ENCODE measurements at regions not wholly inside any gene's neighbourhood (a gene's known extent, or its start where the extent isn't known, plus 50 kb on each side); places are given as distances from the start of the nearest gene placed in this dataset.

GRCh38 chr5:146940295-146940694, 61.7 kb upstream of the PPP2R2B start:
- Mint-ChIP-seq H3K36me3 (no peaks in the 10 kb centered on the region), H3K9me3 (no peaks in the 10 kb centered on the region), H3K27ac (no peak overlapping the region)
- DNase-seq (ENCODE audit: low spot score in 2 of 2) (no peak), ATAC-seq (no peak)

GRCh38 chr5:146944019-146944418, 65.5 kb upstream of the PPP2R2B start:
- ATAC-seq (no peak), DNase-seq (ENCODE audit: low spot score in 2 of 2) (no peak)
- Mint-ChIP-seq H3K27ac (peak overlapping the region in 1 of 2 donors; percentile 40), H3K9me3 (no peaks in the 10 kb centered on the region), H3K36me3 (no peaks in the 10 kb centered on the region)

- Mint-ChIP-seq H3K36me3 (no peaks in the 10 kb centered on the region), H3K9me3 (no peaks in the 10 kb centered on the region), H3K27ac (no peak overlapping the region)
- DNase-seq (ENCODE audit: low spot score in 2 of 2) (no peak), ATAC-seq (no peak)
These were observed 66.4 kb upstream of the PPP2R2B start for GRCh38 chr5:146944764-146945616.

GRCh38 chr5:146945617-146946084, 67.1 kb upstream of the PPP2R2B start:
- Mint-ChIP-seq H3K9me3 (no peaks in the 10 kb centered on the region), H3K27ac (no peak overlapping the region), H3K36me3 (no peaks in the 10 kb centered on the region)
- ATAC-seq (no peak), DNase-seq (ENCODE audit: low spot score in 2 of 2) (no peak)

- H3K27ac Mint-ChIP-seq: no peak overlapping the region
- ATAC-seq: no peak
- DNase-seq (ENCODE audit: low spot score in 2 of 2): peak in 1 of 2 donors; percentile 7
- no peaks in the 10 kb centered on the region for H3K36me3 Mint-ChIP-seq
- no peaks in the 10 kb centered on the region for H3K9me3 Mint-ChIP-seq
These were observed 68.8 kb upstream of the PPP2R2B start for GRCh38 chr5:146947181-146947941.

- no peaks in the 10 kb centered on the region for H3K36me3 Mint-ChIP-seq
- ATAC-seq: no peak
- no peak for DNase-seq (ENCODE audit: low spot score in 2 of 2)
- H3K9me3 Mint-ChIP-seq: no peaks in the 10 kb centered on the region
- H3K27ac Mint-ChIP-seq: no peak overlapping the region
These were observed 70.1 kb upstream of the PPP2R2B start for GRCh38 chr5:146948666-146949065.

GRCh38 chr5:146952168-146952567, 73.6 kb upstream of the PPP2R2B start:
- DNase-seq (ENCODE audit: low spot score in 2 of 2) (no peak), ATAC-seq (no peak)
- H3K9me3 Mint-ChIP-seq: no peaks in the 10 kb centered on the region
- no peaks in the 10 kb centered on the region for H3K36me3 Mint-ChIP-seq
- no peak overlapping the region for H3K27ac Mint-ChIP-seq

- H3K36me3 Mint-ChIP-seq: no peaks in the 10 kb centered on the region
- ATAC-seq (no peak), DNase-seq (ENCODE audit: low spot score in 2 of 2) (no peak)
- H3K27ac Mint-ChIP-seq: no peak overlapping the region
- no peaks in the 10 kb centered on the region for H3K9me3 Mint-ChIP-seq
These were observed 77.7 kb upstream of the PPP2R2B start for GRCh38 chr5:146956217-146956616.

GRCh38 chr5:146959360-146959759, 80.8 kb upstream of the PPP2R2B start:
- no peak for ATAC-seq
- Mint-ChIP-seq H3K36me3 (no peaks in the 10 kb centered on the region), H3K9me3 (no peaks in the 10 kb centered on the region), H3K27ac (no peak overlapping the region)
- no peak for DNase-seq (ENCODE audit: low spot score in 2 of 2)

GRCh38 chr5:146962801-146963355, 84.3 kb upstream of the PPP2R2B start:
- DNase-seq (ENCODE audit: low spot score in 2 of 2) (no peak), ATAC-seq (no peak)
- H3K36me3 Mint-ChIP-seq: no peaks in the 10 kb centered on the region
- no peak overlapping the region for H3K27ac Mint-ChIP-seq
- H3K9me3 Mint-ChIP-seq: no peaks in the 10 kb centered on the region

GRCh38 chr5:146965761-146966659, 87.5 kb upstream of the PPP2R2B start:
- Mint-ChIP-seq H3K36me3 (no peaks in the 10 kb centered on the region), H3K9me3 (no peaks in the 10 kb centered on the region), H3K27ac (no peak overlapping the region)
- DNase-seq (ENCODE audit: low spot score in 2 of 2): peak in 1 of 2 donors; percentile 59
- ATAC-seq: peak; percentile 74 to 86

GRCh38 chr5:146967646-146968045, 89.1 kb upstream of the PPP2R2B start:
- H3K36me3 Mint-ChIP-seq: no peaks in the 10 kb centered on the region
- no peak overlapping the region for H3K27ac Mint-ChIP-seq
- H3K9me3 Mint-ChIP-seq: no peaks in the 10 kb centered on the region
- no peak for DNase-seq (ENCODE audit: low spot score in 2 of 2)
- no peak for ATAC-seq

- Mint-ChIP-seq H3K9me3 (no peaks in the 10 kb centered on the region), H3K36me3 (no peaks in the 10 kb centered on the region), H3K27ac (no peak overlapping the region)
- DNase-seq (ENCODE audit: low spot score in 2 of 2) (no peak), ATAC-seq (no peak)
These were observed 92.8 kb upstream of the PPP2R2B start for GRCh38 chr5:146971401-146971800.

GRCh38 chr5:146986469-146986868, 107.9 kb upstream of the PPP2R2B start:
- ATAC-seq (no peak), DNase-seq (ENCODE audit: low spot score in 2 of 2) (no peak)
- peaks cover 0 to 19% of the 10 kb centered on the region in 2 donors for H3K36me3 Mint-ChIP-seq
- H3K27ac Mint-ChIP-seq: no peak overlapping the region
- peaks cover 22 to 29% of the 10 kb centered on the region in 2 donors for H3K9me3 Mint-ChIP-seq

GRCh38 chr5:146993876-146994530, 115.4 kb upstream of the PPP2R2B start:
- no peak for ATAC-seq

GRCh38 chr5:146995878-146996277, 117.3 kb upstream of the PPP2R2B start:
- Mint-ChIP-seq H3K36me3 (no peaks in the 10 kb centered on the region), H3K9me3 (peaks cover 0 to 3% of the 10 kb centered on the region in 2 donors), H3K27ac (no peak overlapping the region)
- ATAC-seq (no peak), DNase-seq (ENCODE audit: low spot score in 2 of 2) (no peak)

More at GRCh38 chr5:146993876-146994530, 115.4 kb upstream of the PPP2R2B start:
- H3K27ac Mint-ChIP-seq: no peak overlapping the region
- peaks cover 0 to 6% of the 10 kb centered on the region in 2 donors for H3K36me3 Mint-ChIP-seq
- H3K9me3 Mint-ChIP-seq: peaks cover 4 to 7% of the 10 kb centered on the region in 2 donors
- DNase-seq (ENCODE audit: low spot score in 2 of 2): no peak
